ENCODE measurements at regions not wholly inside any gene's neighbourhood (a gene's known extent, or its start where the extent isn't known, plus 50 kb on each side); places are given as distances from the start of the nearest gene placed in this dataset.

GRCh38 chr13:34857558-34858325 lies 84.3 kb upstream of the NBEA start:
- H3K9me3 ChIP-seq = no peaks in the 10 kb centered on the region
- H3K36me3 ChIP-seq = no peaks in the 10 kb centered on the region
- TF ChIP-seq POLR2A (IDR thresholded peaks at IDR 0.05) (no peak), CTCF (IDR thresholded peaks at IDR 0.05) (no peak)
- intact Hi-C loops (cut with DNase I) = no loop called here
- H3K27me3 ChIP-seq = no peaks in the 10 kb centered on the region
- no peaks in the 10 kb centered on the region for H3K4me1 ChIP-seq
- no peak overlapping the region for H3K4me3 ChIP-seq
- H3K27ac ChIP-seq = no peak overlapping the region
- no peak for DNase-seq

- no peaks in the 10 kb centered on the region for H3K4me1 ChIP-seq
- no peak overlapping the region for H3K27ac ChIP-seq
- TF ChIP-seq POLR2A (IDR thresholded peaks at IDR 0.05) = no peak
- TF ChIP-seq CTCF (IDR thresholded peaks at IDR 0.05) = no peak
- no peak overlapping the region for H3K4me3 ChIP-seq
- no peaks in the 10 kb centered on the region for H3K36me3 ChIP-seq
- H3K9me3 ChIP-seq = no peaks in the 10 kb centered on the region
- H3K27me3 ChIP-seq = no peaks in the 10 kb centered on the region
- intact Hi-C loops (cut with DNase I) = no loop called here
- no peak for DNase-seq
- WGBS, 2 donors = 68 to 77% methylated on average over 2 of the region's 2 CpGs
Observed at GRCh38 chr13:34862311-34862710, 79.8 kb upstream of the NBEA start.

- intact Hi-C loops (cut with DNase I) = no loop called here
- TF ChIP-seq POLR2A (IDR thresholded peaks at IDR 0.05) (no peak), CTCF (IDR thresholded peaks at IDR 0.05) (no peak)
Observed at GRCh38 chr13:34862716-34863115, 79.4 kb upstream of the NBEA start.

GRCh38 chr13:34863360-34864135 lies 78.5 kb upstream of the NBEA start:
- Histone ChIP-seq H3K4me1 (no peaks in the 10 kb centered on the region), H3K27me3 (no peaks in the 10 kb centered on the region), H3K9me3 (no peaks in the 10 kb centered on the region), H3K36me3 (no peaks in the 10 kb centered on the region), H3K27ac (no peak overlapping the region), H3K4me3 (no peak overlapping the region)
- intact Hi-C loops (cut with DNase I) = no loop called here
- no peak for DNase-seq
- 66 to 71% methylated on average over 4 of the region's 4 CpGs for WGBS, 2 donors
- no peak for TF ChIP-seq CTCF (IDR thresholded peaks at IDR 0.05)
- TF ChIP-seq POLR2A (IDR thresholded peaks at IDR 0.05) = no peak

More at GRCh38 chr13:34862716-34863115, 79.4 kb upstream of the NBEA start:
- H3K4me1 ChIP-seq = no peaks in the 10 kb centered on the region
- 77 to 78% methylated on average over 3 of the region's 3 CpGs for WGBS, 2 donors
- H3K9me3 ChIP-seq = no peaks in the 10 kb centered on the region
- H3K27me3 ChIP-seq = no peaks in the 10 kb centered on the region
- H3K4me3 ChIP-seq = no peak overlapping the region
- no peaks in the 10 kb centered on the region for H3K36me3 ChIP-seq
- H3K27ac ChIP-seq = no peak overlapping the region
- DNase-seq = no peak

- Histone ChIP-seq H3K27me3 (no peaks in the 10 kb centered on the region), H3K27ac (no peak overlapping the region), H3K36me3 (no peaks in the 10 kb centered on the region), H3K4me1 (no peaks in the 10 kb centered on the region), H3K4me3 (no peak overlapping the region), H3K9me3 (no peaks in the 10 kb centered on the region)
- 56 to 67% methylated on average over 1 of the region's 1 CpG for WGBS, 2 donors
- DNase-seq = no peak
- intact Hi-C loops (cut with DNase I) = no loop called here
- TF ChIP-seq CTCF (IDR thresholded peaks at IDR 0.05) (no peak), POLR2A (IDR thresholded peaks at IDR 0.05) (no peak)
Observed at GRCh38 chr13:34864671-34865070, 77.4 kb upstream of the NBEA start.

Data from esophagus squamous epithelium (tissue), 5 donors.